ENCODE measurements at regions not wholly inside any gene's neighbourhood (a gene's known extent, or its start where the extent isn't known, plus 50 kb on each side); places are given as distances from the start of the nearest gene placed in this dataset.

GRCh38 chr6:74597266-74597665 is 608.6 kb downstream of the COL12A1 start:
- no peak for TF ChIP-seq CTCF (IDR thresholded peaks at IDR 0.05)
- no peak for TF ChIP-seq EP300 (IDR thresholded peaks at IDR 0.05)

All from stomach (tissue), 4 donors.